GM12878 (cell line): ENCODE measurements at regions not wholly inside any gene's neighbourhood (a gene's known extent, or its start where the extent isn't known, plus 50 kb on each side); places are given as distances from the start of the nearest gene placed in this dataset.

Experiments
- ATAC-seq: fragments of 200-7000 bp; cut with Tn5 transposase; 3 replicates; pipeline ENCODE4 v1.9.1; 2020; ENCODE audit warnings: mild to moderate bottlenecking, moderate library complexity
- BruUV-seq: library from RNA; stranded (reverse); fragments of 400-500 nt; replicated peaks from 2 replicates; lab custom pipeline; 2021; lab: Mats Ljungman, UMichigan
- CTCF ChIA-PET: fragments of 300-600 bp; sonication (Branson Sonifier 250); formaldehyde crosslinking; extraction: SDS; loops from one replicate; lab custom pipeline; 2021; ENCODE audit warnings: inconsistent platforms; lab: Yijun Ruan, JAX
- POLR2A ChIA-PET: fragments of 350-600 bp; formaldehyde crosslinking; extraction: SDS; loops from one replicate; lab custom pipeline; 2021; ENCODE audit warnings: inconsistent platforms; lab: Charles Lee
- RAD21 ChIA-PET: fragments of 300-600 bp; sonication (Branson Sonifier 250); formaldehyde crosslinking; loops from one replicate; lab custom pipeline; 2023; ENCODE audit warnings: antibody characterized with exemption; ENCODE audit not compliant: unreplicated experiment; lab: Charles Lee
- SMC1A ChIA-PET: fragments of 300-600 bp; sonication (Branson Sonifier 250); formaldehyde crosslinking; loops from one replicate; lab custom pipeline; 2023; ENCODE audit not compliant: unreplicated experiment, uncharacterized antibody; lab: Charles Lee
- DNase-seq: peaks from one replicate; pipeline ENCODE4 v3.0.0-alpha.2; 2011; ENCODE audit warnings: low read depth, low spot score
- FAIRE-seq: peaks from 3 replicates; lab custom pipeline; 2011; peaks lifted over from hg19 to GRCh38; lab: Jason Lieb, UNC
- H2AFZ ChIP-seq: 2 replicates; pipeline ENCODE4 v1.6.0; 2011; ENCODE audit warnings: low read depth, low read length, control low read depth; ENCODE audit not compliant: control insufficient read depth
- H3K27ac ChIP-seq: 2 replicates; pipeline ENCODE4 v1.5.1; 2011; ENCODE audit warnings: control low read depth; ENCODE audit not compliant: control insufficient read depth, insufficient read depth
- H3K27me3 ChIP-seq, 2 experiments: replicated peaks in 1 of 2; 2 replicates each; pipeline versions ENCODE4 v1.6.0 to v1.6.1; 2011; ENCODE audit warnings: low read length in 1 of 2; ENCODE audit not compliant: control insufficient read depth in 2 of 2, insufficient read depth in 2 of 2
- H3K36me3 ChIP-seq, 2 experiments: 2 replicates each; pipeline ENCODE4 v1.5.1; 2011; ENCODE audit warnings: low read length in 1 of 2; ENCODE audit not compliant: control insufficient read depth in 2 of 2, insufficient read depth in 2 of 2
- H3K4me1 ChIP-seq: 2 replicates; pipeline ENCODE4 v1.6.1; 2011; ENCODE audit warnings: mild to moderate bottlenecking, low read length, moderate library complexity, mixed read lengths; ENCODE audit not compliant: control insufficient read depth, insufficient read depth
- H3K4me2 ChIP-seq: 2 replicates; pipeline ENCODE4 v1.6.0; 2011; ENCODE audit warnings: control low read depth; ENCODE audit not compliant: control insufficient read depth, insufficient read depth
- H3K4me3 ChIP-seq: fragments of 200-600 bp; sonication (generic); 2 replicates; pipeline ENCODE4 v1.5.1; 2016
- H3K79me2 ChIP-seq: 2 replicates; pipeline ENCODE4 v1.6.0; 2011; ENCODE audit warnings: low read length; ENCODE audit not compliant: control insufficient read depth, insufficient read depth
- H3K9ac ChIP-seq: 2 replicates; pipeline ENCODE4 v1.8.0; 2011; ENCODE audit warnings: low read length, control low read depth, mixed read lengths; ENCODE audit not compliant: control insufficient read depth, insufficient read depth
- H3K9me3 ChIP-seq: replicated peaks from 3 replicates; pipeline ENCODE4 v1.5.1; 2011; ENCODE audit warnings: mild to moderate bottlenecking, low read length; ENCODE audit not compliant: control insufficient read depth, insufficient read depth
- H4K20me1 ChIP-seq: 2 replicates; pipeline ENCODE4 v1.6.0; 2011; ENCODE audit not compliant: control insufficient read depth, insufficient read depth
- FOXK2 ChIP-seq: fragments of 450-650 bp; IDR thresholded peaks from 2 replicates; pipeline ENCODE4 v1.6.1; 2017; ENCODE audit warnings: mild to moderate bottlenecking, moderate library complexity
- IRF5 ChIP-seq: fragments of 450-650 bp; IDR thresholded peaks from 2 replicates; pipeline ENCODE4 v1.6.1; 2017; ENCODE audit warnings: borderline replicate concordance
- NFIC ChIP-seq: IDR thresholded peaks from 2 replicates; pipeline ENCODE4 v1.6.1; 2012; ENCODE audit warnings: low read depth, mild to moderate bottlenecking, inconsistent platforms, low read length, moderate library complexity
- NFYB ChIP-seq: IDR thresholded peaks from 2 replicates; pipeline ENCODE4 v1.6.1; 2011; ENCODE audit warnings: low read depth, mild to moderate bottlenecking, low read length, improper control_type of control experiment, moderate library complexity; ENCODE audit not compliant: insufficient read depth
- SKIL ChIP-seq: fragments of 450-650 bp; IDR thresholded peaks from 2 replicates; pipeline ENCODE4 v1.6.1; 2017; ENCODE audit warnings: mild to moderate bottlenecking, low read depth, inconsistent platforms; ENCODE audit not compliant: poor library complexity, severe bottlenecking
- TAF1 ChIP-seq: IDR thresholded peaks from 2 replicates; pipeline ENCODE4 v1.6.1; 2011; ENCODE audit warnings: mild to moderate bottlenecking, low read depth, low read length, borderline replicate concordance
- TARDBP ChIP-seq: IDR thresholded peaks from 2 replicates; pipeline ENCODE4 v1.6.1; 2016; ENCODE audit warnings: borderline replicate concordance
- ZNF217 ChIP-seq: fragments of 450-650 bp; IDR thresholded peaks from 2 replicates; pipeline ENCODE4 v1.6.1; 2017; ENCODE audit warnings: antibody characterized with exemption, mild to moderate bottlenecking
- in situ Hi-C: fragments of 300-500 bp; cut with MboI; formaldehyde crosslinking; loops from 9 replicates; pipeline ENCODE4 v1.14.3; 2018; ENCODE audit warnings: mixed read lengths
- intact Hi-C: fragments of 100-400 bp; cut with micrococcal nuclease; formaldehyde crosslinking; loops from one replicate; pipeline ENCODE4 v1.14.2; 2022; ENCODE audit not compliant: unreplicated experiment

- no peak for DNase-seq
- FAIRE-seq: no peak
- ChIA-PET CTCF (interaction anchor here (1.0 kb wide), 1 partner anchor 78 kb away, joined by 3 read pairs; no protein-coding TSS in a partner anchor), POLR2A (no interaction called here), RAD21 (no interaction called here), SMC1A (no interaction called here)
- no peaks in the 10 kb centered on the region for H3K79me2 ChIP-seq
- no peaks in the 10 kb centered on the region for H3K9me3 ChIP-seq
- no peak for ATAC-seq
- H3K4me3 ChIP-seq: no peak overlapping the region
- no peak overlapping the region for H3K9ac ChIP-seq
- H2AFZ ChIP-seq: no peak overlapping the region
- H3K27me3 ChIP-seq: no peaks in the 10 kb centered on the region
- intact Hi-C loops: no loop called here
- H3K4me1 ChIP-seq: no peaks in the 10 kb centered on the region
- H3K36me3 ChIP-seq: no peaks in the 10 kb centered on the region
- TF ChIP-seq TARDBP: no peak
- TF ChIP-seq IRF5: no peak
- no peak for TF ChIP-seq TAF1
- no peak for TF ChIP-seq FOXK2
- no peak for TF ChIP-seq SKIL
- TF ChIP-seq ZNF217: no peak
- no peak for TF ChIP-seq NFIC
- TF ChIP-seq NFYB: no peak
- no peaks in the 10 kb centered on the region for H4K20me1 ChIP-seq
- in situ Hi-C loops: no loop called here
- no peak overlapping the region for H3K27ac ChIP-seq
- BruUV-seq: no TSS peak
- no peak overlapping the region for H3K4me2 ChIP-seq
Measured at GRCh38 chr2:21195326-21195725, 71.6 kb downstream of the TDRD15 start.
